OCI-LY1 (cell line): ENCODE measurements at regions not wholly inside any gene's neighbourhood (a gene's known extent, or its start where the extent isn't known, plus 50 kb on each side); places are given as distances from the start of the nearest gene placed in this dataset.

Source experiments
- EZH2 ChIP-seq: fragments of 200-600 bp; sonication (generic), shearing (Covaris generic); IDR thresholded peaks from 2 replicates; pipeline ENCODE4 v1.8.0; 2017; ENCODE audit warnings: borderline replicate concordance, mixed run types, mild to moderate bottlenecking, antibody characterized with exemption, low read length, moderate library complexity, mixed read lengths
- TF ChIP-seq, protein P1 (sequence below): fragments of 200-600 bp; sonication (generic), shearing (Covaris generic); IDR thresholded peaks from 2 replicates; pipeline ENCODE4 v1.5.1; 2017; ENCODE audit warnings: mild to moderate bottlenecking, antibody characterized with exemption, low read length, moderate library complexity, mixed read lengths

DNA sequence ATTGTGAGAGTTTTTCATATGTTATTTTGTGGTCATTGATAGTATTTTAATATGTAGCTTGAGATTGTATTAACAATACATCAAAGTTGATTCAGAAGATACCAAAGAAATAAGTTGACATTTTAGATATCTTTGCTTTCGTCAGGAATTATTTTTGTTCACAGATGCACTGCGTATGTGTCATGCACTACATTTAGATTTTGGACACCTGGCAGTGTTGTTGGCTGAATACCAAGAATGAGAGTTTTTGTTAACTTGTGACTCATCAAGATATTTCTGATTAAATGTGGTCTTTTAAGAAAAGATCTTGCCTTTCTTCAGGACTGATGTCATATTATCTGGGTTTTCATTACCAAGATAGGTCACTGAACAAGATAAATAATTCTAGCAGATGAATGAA is 633.4 kb downstream of the CENPC start:
- TF ChIP-seq, protein P1, sequence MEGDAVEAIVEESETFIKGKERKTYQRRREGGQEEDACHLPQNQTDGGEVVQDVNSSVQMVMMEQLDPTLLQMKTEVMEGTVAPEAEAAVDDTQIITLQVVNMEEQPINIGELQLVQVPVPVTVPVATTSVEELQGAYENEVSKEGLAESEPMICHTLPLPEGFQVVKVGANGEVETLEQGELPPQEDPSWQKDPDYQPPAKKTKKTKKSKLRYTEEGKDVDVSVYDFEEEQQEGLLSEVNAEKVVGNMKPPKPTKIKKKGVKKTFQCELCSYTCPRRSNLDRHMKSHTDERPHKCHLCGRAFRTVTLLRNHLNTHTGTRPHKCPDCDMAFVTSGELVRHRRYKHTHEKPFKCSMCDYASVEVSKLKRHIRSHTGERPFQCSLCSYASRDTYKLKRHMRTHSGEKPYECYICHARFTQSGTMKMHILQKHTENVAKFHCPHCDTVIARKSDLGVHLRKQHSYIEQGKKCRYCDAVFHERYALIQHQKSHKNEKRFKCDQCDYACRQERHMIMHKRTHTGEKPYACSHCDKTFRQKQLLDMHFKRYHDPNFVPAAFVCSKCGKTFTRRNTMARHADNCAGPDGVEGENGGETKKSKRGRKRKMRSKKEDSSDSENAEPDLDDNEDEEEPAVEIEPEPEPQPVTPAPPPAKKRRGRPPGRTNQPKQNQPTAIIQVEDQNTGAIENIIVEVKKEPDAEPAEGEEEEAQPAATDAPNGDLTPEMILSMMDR, result no peak
- TF ChIP-seq EZH2, result no peak
